ENCODE measurements at regions not wholly inside any gene's neighbourhood (a gene's known extent, or its start where the extent isn't known, plus 50 kb on each side); places are given as distances from the start of the nearest gene placed in this dataset.

DNA sequence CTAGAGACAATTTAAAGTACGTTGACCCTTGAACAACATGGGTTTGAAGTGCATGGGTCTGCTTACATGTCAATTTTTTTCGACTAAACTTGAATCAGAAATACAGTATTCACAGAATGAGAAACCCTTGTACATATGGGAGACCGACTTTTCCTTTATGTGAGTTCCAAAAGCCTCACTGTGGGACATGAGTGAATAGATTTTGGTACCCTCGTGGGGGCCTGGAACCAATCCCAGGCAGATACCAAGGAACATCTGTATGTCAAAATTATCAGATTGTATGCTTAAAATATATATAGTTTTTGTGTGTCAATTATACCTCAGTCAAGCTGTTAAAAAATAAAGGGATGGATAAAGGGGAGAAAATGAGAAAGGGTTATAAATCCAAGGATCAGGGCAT lies 78.7 kb upstream of the MAN2A1 start:
- ATAC-seq (no peak), DNase-seq (no peak)
- intact Hi-C loops (cut with DNase I; ENCODE audit: low total_unique reads): no loop called here
- H3K27me3 ChIP-seq: no peaks in the 10 kb centered on the region
- H3K4me1 ChIP-seq: no peaks in the 10 kb centered on the region
- TF ChIP-seq POLR2A (IDR thresholded peaks at IDR 0.05): no peak
- TF ChIP-seq CTCF (IDR thresholded peaks at IDR 0.05 in 4 of 5, conservative IDR thresholded peaks at IDR 0.05 in 1 of 5): no peak
- no peaks in the 10 kb centered on the region for H3K36me3 ChIP-seq
- in situ Hi-C loops (cut with MboI; ENCODE audit: low sequenced_read_pairs in 4 of 4): no loop called here
- no peak overlapping the region for H3K27ac ChIP-seq
- H3K4me3 ChIP-seq: no peak overlapping the region
- H3K9me3 ChIP-seq: no peaks in the 10 kb centered on the region

GRCh38 chr5:109610581-109610980 lies 79.1 kb upstream of the MAN2A1 start:
- no peak for ATAC-seq
- TF ChIP-seq CTCF (IDR thresholded peaks at IDR 0.05 in 4 of 5, conservative IDR thresholded peaks at IDR 0.05 in 1 of 5): no peak
- TF ChIP-seq POLR2A (IDR thresholded peaks at IDR 0.05): no peak
- no peak for DNase-seq
- H3K27me3 ChIP-seq: no peaks in the 10 kb centered on the region
- intact Hi-C loops (cut with DNase I; ENCODE audit: low total_unique reads) (no loop called here), in situ Hi-C loops (cut with MboI; ENCODE audit: low sequenced_read_pairs in 4 of 4) (no loop called here)
- H3K4me3 ChIP-seq: no peak overlapping the region
- H3K27ac ChIP-seq: no peak overlapping the region
- H3K36me3 ChIP-seq: no peaks in the 10 kb centered on the region
- H3K9me3 ChIP-seq: no peaks in the 10 kb centered on the region
- H3K4me1 ChIP-seq: no peaks in the 10 kb centered on the region

- no peak for DNase-seq
- TF ChIP-seq CTCF (IDR thresholded peaks at IDR 0.05 in 4 of 5, conservative IDR thresholded peaks at IDR 0.05 in 1 of 5): no peak
- TF ChIP-seq POLR2A (IDR thresholded peaks at IDR 0.05): no peak
- no peak overlapping the region for H3K27ac ChIP-seq
- no peaks in the 10 kb centered on the region for H3K4me1 ChIP-seq
- no peak overlapping the region for H3K4me3 ChIP-seq
- H3K9me3 ChIP-seq: no peaks in the 10 kb centered on the region
- no peaks in the 10 kb centered on the region for H3K36me3 ChIP-seq
- H3K27me3 ChIP-seq: no peaks in the 10 kb centered on the region
- intact Hi-C loops (cut with DNase I; ENCODE audit: low total_unique reads): no loop called here
- ATAC-seq: no peak
- in situ Hi-C loops (cut with MboI; ENCODE audit: low sequenced_read_pairs in 4 of 4): no loop called here
These were observed 84.5 kb upstream of the MAN2A1 start for GRCh38 chr5:109605207-109605730.

DNA sequence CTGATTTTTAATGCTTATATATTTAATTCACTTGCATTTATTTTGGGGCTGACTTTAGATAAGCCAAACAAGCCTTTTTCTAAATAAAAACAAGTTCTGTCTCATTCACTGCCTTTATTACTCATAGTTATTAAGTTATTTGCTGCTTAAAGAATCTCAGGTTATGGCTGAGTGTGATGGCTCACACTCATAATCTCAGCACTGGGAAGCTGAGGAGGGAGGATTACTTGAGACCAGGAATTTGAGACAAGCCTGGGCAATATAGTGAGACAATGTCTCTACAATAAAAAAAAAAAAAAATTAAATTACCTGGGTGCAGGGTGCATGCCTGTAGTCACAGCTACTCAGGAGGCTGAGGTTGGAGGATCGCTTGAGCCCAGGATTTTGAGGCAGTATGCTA lies 85.0 kb upstream of the MAN2A1 start:
- DNase-seq: no peak
- no peak for TF ChIP-seq CTCF (IDR thresholded peaks at IDR 0.05 in 4 of 5, conservative IDR thresholded peaks at IDR 0.05 in 1 of 5)
- no peak for TF ChIP-seq POLR2A (IDR thresholded peaks at IDR 0.05)
- Histone ChIP-seq H3K27me3 (no peaks in the 10 kb centered on the region), H3K36me3 (no peaks in the 10 kb centered on the region), H3K9me3 (no peaks in the 10 kb centered on the region), H3K27ac (no peak overlapping the region), H3K4me1 (no peaks in the 10 kb centered on the region), H3K4me3 (no peak overlapping the region)
- intact Hi-C loops (cut with DNase I; ENCODE audit: low total_unique reads) (no loop called here), in situ Hi-C loops (cut with MboI; ENCODE audit: low sequenced_read_pairs in 4 of 4) (no loop called here)
- ATAC-seq: no peak

GRCh38 chr5:109601736-109602135 lies 88.0 kb upstream of the MAN2A1 start:
- Histone ChIP-seq H3K27ac (no peak overlapping the region), H3K36me3 (no peaks in the 10 kb centered on the region), H3K27me3 (no peaks in the 10 kb centered on the region), H3K4me3 (no peak overlapping the region), H3K4me1 (no peaks in the 10 kb centered on the region), H3K9me3 (no peaks in the 10 kb centered on the region)
- intact Hi-C loops (cut with DNase I; ENCODE audit: low total_unique reads) (no loop called here), in situ Hi-C loops (cut with MboI; ENCODE audit: low sequenced_read_pairs in 4 of 4) (no loop called here)
- no peak for ATAC-seq
- no peak for TF ChIP-seq POLR2A (IDR thresholded peaks at IDR 0.05)
- TF ChIP-seq CTCF (IDR thresholded peaks at IDR 0.05 in 4 of 5, conservative IDR thresholded peaks at IDR 0.05 in 1 of 5): no peak
- no peak for DNase-seq
